Lower lobe of right lung (tissue), 2 donors: ENCODE measurements at regions not wholly inside any gene's neighbourhood (a gene's known extent, or its start where the extent isn't known, plus 50 kb on each side); places are given as distances from the start of the nearest gene placed in this dataset.

Experiments used
- ATAC-seq, 2 donors: fragments of 200-7000 bp; cut with Tn5 transposase; one replicate each; pipeline ENCODE4 v1.9.1; 2020 to 2022; ENCODE audit warnings: mild to moderate bottlenecking in 2 of 2, moderate library complexity in 2 of 2
- DNase-seq: peaks from one replicate; pipeline ENCODE4 v3.0.0-alpha.2; 2020
- H3K27ac ChIP-seq: fragments of 200-600 bp; one replicate; pipeline ENCODE4 v1.8.0; 2022
- H3K27me3 ChIP-seq: fragments of 200-600 bp; one replicate; pipeline ENCODE4 v1.8.0; 2022; ENCODE audit warnings: low read depth
- H3K36me3 ChIP-seq: fragments of 200-600 bp; one replicate; pipeline ENCODE4 v1.8.0; 2022; ENCODE audit warnings: mild to moderate bottlenecking
- H3K4me1 ChIP-seq: fragments of 200-600 bp; one replicate; pipeline ENCODE4 v1.8.0; 2022
- H3K4me3 ChIP-seq: fragments of 200-600 bp; one replicate; pipeline ENCODE4 v1.8.0; 2022; ENCODE audit warnings: mild to moderate bottlenecking
- H3K9me3 ChIP-seq: fragments of 200-600 bp; one replicate; pipeline ENCODE4 v1.8.0; 2022
- intact Hi-C: fragments of 100-400 bp; cut with DNase I; formaldehyde crosslinking; loops from one replicate; pipeline ENCODE4 v1.11.0; 2022
- TF ChIP-seq, protein P1 (sequence below): fragments of 200-600 bp; IDR thresholded peaks from one replicate; pipeline ENCODE4 v1.8.0; 2022; ENCODE audit warnings: antibody characterized with exemption, mild to moderate bottlenecking
- donor health status: DM: no; HTN: yes; CAD: no; lungs with severe emphysema.

DNA sequence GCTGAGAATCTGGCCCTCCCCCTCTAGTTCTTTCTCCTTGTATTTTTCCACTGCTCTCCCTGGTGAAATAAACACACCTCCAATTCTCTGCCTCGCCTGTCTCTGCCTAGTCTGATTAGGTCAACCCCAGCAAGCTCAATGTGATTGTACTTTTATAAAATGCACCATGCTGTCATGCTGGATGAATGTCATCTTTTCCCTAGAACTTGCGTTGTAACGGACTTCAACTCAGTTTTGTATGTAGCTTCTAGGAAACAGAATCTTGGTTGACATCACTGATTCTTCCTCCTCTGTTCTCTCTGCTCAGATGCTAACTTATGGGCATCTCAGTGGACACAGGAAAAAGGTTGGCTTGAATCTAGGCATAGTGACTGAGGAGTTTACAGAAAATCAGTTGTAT is 261.9 kb upstream of the ISX start:
- H3K4me3 ChIP-seq, result no peak overlapping the region
- intact Hi-C loops, result no loop called here
- ATAC-seq (no peak), DNase-seq (no peak)
- no peaks in the 10 kb centered on the region for H3K36me3 ChIP-seq
- no peaks in the 10 kb centered on the region for H3K4me1 ChIP-seq
- no peaks in the 10 kb centered on the region for H3K9me3 ChIP-seq
- no peak overlapping the region for H3K27ac ChIP-seq
- no peaks in the 10 kb centered on the region for H3K27me3 ChIP-seq
- TF ChIP-seq, protein P1, sequence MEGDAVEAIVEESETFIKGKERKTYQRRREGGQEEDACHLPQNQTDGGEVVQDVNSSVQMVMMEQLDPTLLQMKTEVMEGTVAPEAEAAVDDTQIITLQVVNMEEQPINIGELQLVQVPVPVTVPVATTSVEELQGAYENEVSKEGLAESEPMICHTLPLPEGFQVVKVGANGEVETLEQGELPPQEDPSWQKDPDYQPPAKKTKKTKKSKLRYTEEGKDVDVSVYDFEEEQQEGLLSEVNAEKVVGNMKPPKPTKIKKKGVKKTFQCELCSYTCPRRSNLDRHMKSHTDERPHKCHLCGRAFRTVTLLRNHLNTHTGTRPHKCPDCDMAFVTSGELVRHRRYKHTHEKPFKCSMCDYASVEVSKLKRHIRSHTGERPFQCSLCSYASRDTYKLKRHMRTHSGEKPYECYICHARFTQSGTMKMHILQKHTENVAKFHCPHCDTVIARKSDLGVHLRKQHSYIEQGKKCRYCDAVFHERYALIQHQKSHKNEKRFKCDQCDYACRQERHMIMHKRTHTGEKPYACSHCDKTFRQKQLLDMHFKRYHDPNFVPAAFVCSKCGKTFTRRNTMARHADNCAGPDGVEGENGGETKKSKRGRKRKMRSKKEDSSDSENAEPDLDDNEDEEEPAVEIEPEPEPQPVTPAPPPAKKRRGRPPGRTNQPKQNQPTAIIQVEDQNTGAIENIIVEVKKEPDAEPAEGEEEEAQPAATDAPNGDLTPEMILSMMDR, result no peak

DNA sequence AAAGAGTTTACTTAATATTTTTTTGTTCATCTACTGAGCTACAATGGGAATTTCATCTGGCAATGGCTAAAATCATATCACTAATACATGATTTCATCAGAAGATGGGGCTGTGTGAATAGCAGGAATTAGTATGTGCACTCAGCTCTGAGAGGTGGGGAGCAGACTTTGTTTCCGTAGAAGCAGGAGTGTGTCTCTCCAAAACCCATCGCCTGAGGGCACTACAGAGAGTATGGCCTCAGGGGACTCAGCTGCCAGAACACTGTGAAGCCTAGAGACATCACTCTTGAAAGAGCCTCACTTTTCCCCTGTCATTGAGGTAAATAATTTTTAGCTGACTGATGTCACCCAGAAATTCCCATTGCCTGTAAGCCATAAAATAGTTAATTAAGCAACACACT is 261.4 kb upstream of the ISX start:
- Histone ChIP-seq H3K9me3 (no peaks in the 10 kb centered on the region), H3K4me3 (no peak overlapping the region), H3K36me3 (no peaks in the 10 kb centered on the region), H3K27me3 (no peaks in the 10 kb centered on the region), H3K27ac (no peak overlapping the region), H3K4me1 (no peaks in the 10 kb centered on the region)
- intact Hi-C loops, result no loop called here
- no peak for DNase-seq
- ATAC-seq, result no peak
- TF ChIP-seq, protein P1, result no peak

DNA sequence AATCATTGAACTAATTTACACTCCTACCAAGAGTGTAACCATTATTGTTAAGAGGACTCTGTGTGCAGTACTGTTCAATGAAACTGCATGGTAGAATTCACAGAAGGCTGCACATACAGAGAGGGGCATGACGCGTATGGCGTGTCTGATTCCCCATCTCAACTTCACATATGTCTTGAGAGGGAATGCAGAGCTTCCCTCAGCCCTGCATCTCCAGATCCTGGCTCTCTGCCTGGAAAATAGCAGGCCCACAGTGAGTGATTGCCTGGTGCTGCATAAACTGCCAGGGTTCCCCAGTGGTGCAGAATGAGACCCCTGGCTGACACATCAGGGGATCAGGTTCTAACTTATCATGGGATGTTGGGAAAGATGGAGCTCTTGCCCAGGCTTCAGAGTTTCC is 260.2 kb upstream of the ISX start:
- intact Hi-C loops, result no loop called here
- no peak overlapping the region for H3K4me3 ChIP-seq
- H3K9me3 ChIP-seq, result no peaks in the 10 kb centered on the region
- no peaks in the 10 kb centered on the region for H3K36me3 ChIP-seq
- no peaks in the 10 kb centered on the region for H3K27me3 ChIP-seq
- ATAC-seq (no peak), DNase-seq (no peak)
- no peak overlapping the region for H3K27ac ChIP-seq
- H3K4me1 ChIP-seq, result no peaks in the 10 kb centered on the region
- TF ChIP-seq, protein P1, result no peak

DNA sequence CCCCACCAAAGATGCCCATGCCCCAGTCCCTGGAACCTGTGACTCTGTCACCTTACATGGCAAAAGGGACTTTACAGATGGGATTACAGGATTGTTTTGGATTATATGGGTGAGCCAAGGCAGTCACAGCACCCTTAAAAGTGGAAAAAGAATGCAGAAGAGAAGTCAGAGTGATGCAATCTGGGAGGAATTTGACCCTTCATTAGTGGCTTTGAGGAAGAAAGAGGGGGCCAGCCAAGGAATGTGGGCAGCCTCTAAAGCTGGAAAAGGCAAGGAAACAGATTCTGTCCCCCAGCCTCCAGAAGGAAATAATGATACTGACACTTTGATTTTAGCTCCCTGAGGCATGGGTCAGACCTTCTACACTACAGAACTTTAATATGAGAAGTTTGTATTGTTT is 257.3 kb upstream of the ISX start:
- intact Hi-C loops, result no loop called here
- Histone ChIP-seq H3K9me3 (no peaks in the 10 kb centered on the region), H3K27me3 (peaks cover 4% of the 10 kb centered on the region), H3K4me1 (no peaks in the 10 kb centered on the region), H3K4me3 (no peak overlapping the region), H3K27ac (no peak overlapping the region), H3K36me3 (no peaks in the 10 kb centered on the region)
- TF ChIP-seq, protein P1, result no peak
- no peak for ATAC-seq
- no peak for DNase-seq

DNA sequence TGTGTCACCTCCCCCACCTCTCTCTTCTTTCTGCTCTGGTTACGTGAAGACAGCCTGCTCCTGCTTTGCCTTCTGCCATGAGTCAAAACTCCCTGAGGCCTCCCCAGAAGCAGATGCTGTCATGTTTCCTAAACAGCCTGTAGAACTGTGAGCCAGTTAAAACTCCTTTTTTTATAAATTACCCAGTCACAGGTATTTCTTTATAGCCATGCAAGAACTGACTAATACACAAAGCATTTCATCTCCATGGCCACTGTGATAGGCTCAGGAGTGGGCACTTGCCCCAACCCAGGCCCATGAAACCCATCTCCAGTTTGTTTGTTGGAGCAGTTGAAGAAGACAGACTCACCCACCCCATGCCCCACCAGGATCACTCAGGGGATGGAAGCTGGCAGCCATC is 253.3 kb upstream of the ISX start:
- Histone ChIP-seq H3K36me3 (no peaks in the 10 kb centered on the region), H3K4me3 (no peak overlapping the region), H3K27me3 (peaks cover 4% of the 10 kb centered on the region), H3K9me3 (no peaks in the 10 kb centered on the region), H3K4me1 (no peaks in the 10 kb centered on the region), H3K27ac (no peak overlapping the region)
- ATAC-seq, result no peak
- TF ChIP-seq, protein P1, result no peak
- intact Hi-C loops, result no loop called here
- DNase-seq, result no peak
